Duodenal mucosa (tissue), 2 donors: ENCODE measurements at regions not wholly inside any gene's neighbourhood (a gene's known extent, or its start where the extent isn't known, plus 50 kb on each side); places are given as distances from the start of the nearest gene placed in this dataset.

Experiments
- H3K27ac ChIP-seq: one replicate; pipeline ENCODE4 v1.7.0; 2013; ENCODE audit warnings: low read depth, low read length
- H3K27me3 ChIP-seq, 2 donors: one replicate each; pipeline ENCODE4 v1.7.0; 2013; ENCODE audit warnings: low read length in 2 of 2, control low read depth in 1 of 2; ENCODE audit not compliant: insufficient read depth in 2 of 2, control insufficient read depth in 1 of 2
- H3K36me3 ChIP-seq, 2 donors: one replicate each; pipeline ENCODE4 v1.7.0; 2013; ENCODE audit warnings: low read length in 2 of 2, control low read depth in 1 of 2; ENCODE audit not compliant: insufficient read depth in 2 of 2, control insufficient read depth in 1 of 2
- H3K4me1 ChIP-seq, 2 donors: one replicate each; pipeline ENCODE4 v1.7.0; 2013; ENCODE audit warnings: low read length in 2 of 2, control low read depth in 1 of 2; ENCODE audit not compliant: insufficient read depth in 2 of 2, control insufficient read depth in 1 of 2
- H3K4me3 ChIP-seq, 2 donors: one replicate each; pipeline ENCODE4 v1.7.0; 2013; ENCODE audit warnings: low read length in 2 of 2, low read depth in 1 of 2
- H3K9ac ChIP-seq, 2 donors: one replicate each; pipeline ENCODE4 v1.7.0; 2013; ENCODE audit warnings: low read length in 2 of 2, low read depth in 1 of 2
- H3K9me3 ChIP-seq, 2 donors: one replicate each; pipeline ENCODE4 v1.7.0; 2013; ENCODE audit warnings: low read length in 2 of 2, control low read depth in 1 of 2; ENCODE audit not compliant: control insufficient read depth in 1 of 2

DNA sequence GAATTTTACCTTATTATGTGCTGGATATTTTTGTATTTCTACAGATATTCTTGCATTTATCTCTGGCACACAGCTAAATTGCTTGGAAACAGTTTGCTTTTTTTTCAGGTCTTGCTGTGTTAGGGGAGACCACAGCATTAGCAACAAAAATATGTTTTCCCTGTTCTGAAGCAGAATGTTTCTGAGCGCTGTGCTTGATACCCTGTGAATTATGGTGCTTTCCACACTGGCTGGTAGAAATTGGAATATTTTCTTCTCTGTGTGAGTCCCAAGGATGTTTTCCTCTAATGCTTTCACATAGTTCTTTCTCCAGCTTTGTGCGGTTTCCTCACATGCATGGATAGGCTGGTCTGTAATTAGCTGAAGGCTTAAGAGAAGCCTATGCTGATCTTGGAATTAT is 651.6 kb upstream of the IGFBP3 start:
- H3K36me3 ChIP-seq, result no peaks in the 10 kb centered on the region
- peaks cover 4 to 18% of the 10 kb centered on the region in 2 donors for H3K4me1 ChIP-seq
- no peaks in the 10 kb centered on the region for H3K27me3 ChIP-seq
- no peak overlapping the region for H3K9ac ChIP-seq
- H3K27ac ChIP-seq, result no peak overlapping the region
- H3K9me3 ChIP-seq, result no peaks in the 10 kb centered on the region
- no peak overlapping the region for H3K4me3 ChIP-seq

DNA sequence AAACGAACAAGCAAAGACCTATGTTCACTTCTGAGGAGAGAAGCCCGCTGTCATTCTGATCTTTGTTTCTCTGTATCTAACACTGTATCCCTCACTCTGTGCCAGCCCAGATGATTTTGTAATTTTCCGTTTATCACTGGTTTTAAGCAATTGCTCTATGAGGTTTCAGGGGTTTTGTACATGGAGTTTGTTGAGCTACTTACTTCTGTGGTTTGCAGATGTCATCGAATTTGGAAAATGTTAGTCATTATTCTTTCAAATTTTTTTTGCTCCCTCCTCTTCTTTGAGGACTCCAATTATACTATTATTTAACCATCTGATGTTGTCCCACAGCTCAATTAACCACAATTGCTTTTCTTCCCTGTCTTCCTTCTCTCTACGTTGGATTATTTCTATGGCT is 650.9 kb upstream of the IGFBP3 start:
- H3K27ac ChIP-seq, result no peak overlapping the region
- peaks cover 5 to 22% of the 10 kb centered on the region in 2 donors for H3K4me1 ChIP-seq
- no peaks in the 10 kb centered on the region for H3K27me3 ChIP-seq
- H3K9ac ChIP-seq, result no peak overlapping the region
- no peaks in the 10 kb centered on the region for H3K36me3 ChIP-seq
- H3K9me3 ChIP-seq, result no peaks in the 10 kb centered on the region
- no peak overlapping the region for H3K4me3 ChIP-seq

DNA sequence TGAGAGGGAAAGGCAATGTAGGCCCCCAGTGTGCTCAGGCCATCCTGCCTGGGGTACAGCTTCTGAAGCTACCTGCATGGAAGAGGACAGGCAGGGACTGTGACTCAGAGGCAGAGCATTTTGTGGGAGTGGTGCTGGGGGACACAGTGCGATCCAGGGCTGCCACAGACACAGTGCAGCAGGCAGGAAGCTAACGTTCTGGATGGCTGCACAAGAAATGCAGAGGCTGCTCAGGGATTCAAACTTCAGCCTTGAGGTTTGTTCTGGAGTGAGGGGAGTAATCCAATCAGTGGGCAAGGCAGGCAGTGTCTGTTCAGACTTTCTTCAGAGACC is 648.0 kb upstream of the IGFBP3 start:
- H3K9me3 ChIP-seq, result no peaks in the 10 kb centered on the region
- H3K36me3 ChIP-seq, result no peaks in the 10 kb centered on the region
- H3K27me3 ChIP-seq, result no peaks in the 10 kb centered on the region
- H3K4me1 ChIP-seq, result peaks cover 13 to 29% of the 10 kb centered on the region in 2 donors
- H3K27ac ChIP-seq, result no peak overlapping the region
- no peak overlapping the region for H3K9ac ChIP-seq
- H3K4me3 ChIP-seq, result no peak overlapping the region

DNA sequence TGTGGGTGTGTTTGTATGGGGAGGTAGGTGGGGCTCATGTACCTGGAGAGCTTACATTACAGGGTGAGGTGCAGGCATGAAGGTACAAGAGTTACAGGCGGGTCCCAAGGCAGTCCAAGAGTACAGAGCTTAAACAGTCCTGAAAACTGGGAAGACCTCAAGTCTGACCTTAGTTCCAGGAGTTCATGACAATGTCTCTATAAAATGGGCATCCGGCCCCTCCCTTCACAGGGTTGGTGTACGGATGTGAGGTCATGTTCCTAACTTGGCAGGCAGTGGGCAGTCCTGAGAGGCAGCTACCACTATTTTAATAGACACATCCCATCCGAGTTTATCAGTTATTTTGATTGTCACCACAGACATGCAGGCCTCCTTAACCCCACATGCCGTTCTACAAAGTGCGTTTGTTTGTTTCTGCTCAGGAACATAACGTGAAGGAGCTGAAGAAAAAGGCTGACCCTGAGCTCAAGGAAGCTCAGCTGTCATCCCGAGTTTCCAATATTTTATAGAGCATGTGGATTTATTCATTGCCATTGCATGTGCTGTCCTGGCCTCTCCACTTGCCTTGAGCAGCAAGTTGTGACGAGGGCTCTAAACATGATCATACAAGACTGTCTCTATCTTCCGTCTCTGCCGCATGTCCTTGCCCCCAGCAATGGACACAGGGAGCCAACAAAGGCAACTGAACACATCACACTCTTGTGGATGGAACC is 647.5 kb upstream of the IGFBP3 start:
- Histone ChIP-seq H3K4me3 (no peak overlapping the region), H3K27me3 (no peaks in the 10 kb centered on the region), H3K9ac (no peak overlapping the region), H3K36me3 (no peaks in the 10 kb centered on the region), H3K4me1 (peaks cover 13 to 29% of the 10 kb centered on the region in 2 donors), H3K9me3 (no peaks in the 10 kb centered on the region), H3K27ac (no peak overlapping the region)

DNA sequence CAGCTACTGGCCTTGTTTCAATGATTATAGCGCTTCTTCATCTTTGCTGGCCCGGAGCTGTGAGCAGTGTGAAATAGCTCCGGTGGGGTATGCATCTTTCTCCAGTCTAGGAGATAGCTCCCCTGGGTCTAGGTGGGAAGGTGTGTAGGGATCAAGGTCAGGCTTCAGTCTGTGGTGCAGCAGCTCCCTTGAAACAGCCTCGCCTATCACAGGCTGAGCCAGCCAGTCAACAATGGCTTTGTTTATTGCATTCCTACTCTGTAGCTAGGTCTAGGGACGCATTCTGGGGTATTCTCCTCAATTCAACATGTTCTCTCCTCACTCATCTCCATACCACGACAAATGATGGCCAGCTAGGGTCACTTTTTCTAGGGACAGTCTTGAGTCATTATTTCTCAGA is 646.8 kb upstream of the IGFBP3 start:
- Histone ChIP-seq H3K4me1 (peaks cover 13 to 29% of the 10 kb centered on the region in 2 donors), H3K4me3 (no peak overlapping the region), H3K36me3 (no peaks in the 10 kb centered on the region), H3K27ac (no peak overlapping the region), H3K9me3 (no peaks in the 10 kb centered on the region), H3K27me3 (no peaks in the 10 kb centered on the region), H3K9ac (no peak overlapping the region)

DNA sequence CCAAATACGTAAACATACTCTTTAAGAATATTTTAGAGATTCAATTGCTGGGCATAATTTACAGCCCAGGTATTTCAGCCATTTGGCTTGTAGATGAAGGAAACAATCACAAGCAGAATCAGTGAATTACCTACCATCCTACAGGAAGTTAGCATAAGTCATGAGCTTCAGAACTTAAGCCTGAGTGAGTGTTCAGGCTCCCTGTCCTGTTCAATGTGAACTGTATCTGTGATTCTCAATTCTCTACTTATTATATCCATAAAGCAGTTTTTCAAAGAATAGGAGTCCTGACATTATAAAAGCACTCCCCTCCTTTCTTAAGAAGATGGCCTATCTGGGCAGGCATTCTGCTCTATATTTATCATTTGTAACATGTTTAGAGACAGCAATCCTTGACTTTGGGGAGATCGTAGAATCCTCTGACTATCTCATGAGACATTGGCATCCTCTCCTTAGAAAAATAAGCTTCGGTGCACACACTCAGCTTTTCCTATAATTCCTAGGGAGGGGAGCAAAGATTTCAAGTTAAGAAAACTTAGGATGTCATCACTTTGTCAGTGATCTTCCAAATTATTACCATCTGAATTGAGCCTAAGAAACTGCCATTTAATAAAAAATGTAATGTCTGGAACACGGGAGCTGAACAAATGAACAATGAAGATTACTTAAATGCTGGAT is 645.2 kb upstream of the IGFBP3 start:
- no peak overlapping the region for H3K4me3 ChIP-seq
- H3K9me3 ChIP-seq, result no peaks in the 10 kb centered on the region
- peaks cover 13 to 29% of the 10 kb centered on the region in 2 donors for H3K4me1 ChIP-seq
- no peaks in the 10 kb centered on the region for H3K27me3 ChIP-seq
- no peaks in the 10 kb centered on the region for H3K36me3 ChIP-seq
- H3K9ac ChIP-seq, result no peak overlapping the region
- H3K27ac ChIP-seq, result no peak overlapping the region

DNA sequence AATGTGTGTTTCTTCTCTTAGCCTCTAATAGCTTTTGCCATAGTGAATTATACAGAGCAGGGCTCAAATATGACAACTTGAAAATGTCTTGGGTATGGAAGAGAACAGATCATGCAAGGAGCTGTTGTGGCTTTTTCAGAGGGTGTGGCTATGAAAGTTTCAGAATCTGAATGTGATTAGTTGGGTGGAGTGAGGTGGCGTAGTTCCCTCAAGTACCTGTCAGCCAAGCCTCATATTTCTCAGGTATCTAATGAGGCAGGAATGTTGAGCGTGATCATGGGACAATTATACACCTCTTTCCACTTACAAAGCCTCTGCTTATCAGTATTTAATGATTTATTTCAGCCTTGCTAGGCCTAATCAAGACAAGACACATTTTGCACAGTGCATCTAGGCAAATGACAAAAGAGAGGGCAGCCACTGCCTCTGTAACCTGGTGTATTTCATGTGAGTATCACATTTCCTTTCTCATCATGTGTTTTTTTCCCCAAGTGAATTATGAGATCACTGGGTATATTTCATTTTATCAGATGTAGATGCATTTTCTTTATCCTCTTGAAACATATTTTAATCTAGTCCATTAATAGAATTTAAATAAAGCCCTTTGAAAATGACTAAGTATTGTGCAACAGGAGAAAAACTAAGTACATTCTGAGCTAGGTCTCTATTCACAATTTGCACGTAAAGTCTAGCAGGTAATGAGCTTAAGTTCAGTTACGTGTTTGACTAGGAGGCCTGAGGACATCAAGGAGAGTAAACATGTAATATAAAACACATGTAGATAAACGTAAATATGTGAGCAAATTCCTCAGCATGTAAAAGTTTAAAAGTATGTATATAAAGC is 644.4 kb upstream of the IGFBP3 start:
- Histone ChIP-seq H3K27ac (no peak overlapping the region), H3K9ac (no peak overlapping the region), H3K36me3 (no peaks in the 10 kb centered on the region), H3K4me3 (no peak overlapping the region), H3K4me1 (peaks cover 13 to 29% of the 10 kb centered on the region in 2 donors), H3K27me3 (no peaks in the 10 kb centered on the region), H3K9me3 (no peaks in the 10 kb centered on the region)

DNA sequence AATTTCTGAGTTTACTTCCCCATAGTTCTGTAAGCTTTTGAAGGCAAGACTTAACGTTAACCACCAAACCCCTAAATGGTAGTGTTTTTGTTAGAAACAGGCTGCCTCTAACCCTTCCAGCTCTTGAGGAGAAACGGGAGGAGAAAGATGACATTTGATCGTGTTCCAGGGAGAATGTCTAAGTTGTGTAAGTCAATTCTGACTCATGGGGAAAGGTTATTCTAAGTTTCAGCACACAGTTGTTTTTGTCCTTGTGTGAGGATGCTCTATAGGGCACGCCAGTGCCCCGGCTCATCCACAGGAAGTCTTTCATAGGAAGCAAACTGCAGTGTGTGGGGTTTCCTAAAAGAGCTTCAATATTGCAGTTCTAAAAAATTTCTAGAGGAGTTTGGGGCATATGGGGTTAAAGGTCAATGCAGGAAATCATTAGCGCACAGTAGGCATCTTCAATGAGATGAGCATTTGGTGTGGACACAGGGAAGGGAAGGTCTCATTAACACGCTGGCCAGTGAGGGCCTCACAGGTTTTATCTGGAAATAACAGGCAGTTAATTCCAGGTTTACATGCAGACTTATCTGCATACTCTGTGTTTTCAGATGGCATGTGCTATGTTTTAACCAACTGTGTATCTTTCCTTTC is 638.2 kb upstream of the IGFBP3 start:
- no peak overlapping the region for H3K9ac ChIP-seq
- peaks cover 0 to 10% of the 10 kb centered on the region in 2 donors for H3K4me1 ChIP-seq
- no peak overlapping the region for H3K27ac ChIP-seq
- H3K9me3 ChIP-seq, result no peaks in the 10 kb centered on the region
- no peaks in the 10 kb centered on the region for H3K36me3 ChIP-seq
- H3K4me3 ChIP-seq, result no peak overlapping the region
- H3K27me3 ChIP-seq, result no peaks in the 10 kb centered on the region

DNA sequence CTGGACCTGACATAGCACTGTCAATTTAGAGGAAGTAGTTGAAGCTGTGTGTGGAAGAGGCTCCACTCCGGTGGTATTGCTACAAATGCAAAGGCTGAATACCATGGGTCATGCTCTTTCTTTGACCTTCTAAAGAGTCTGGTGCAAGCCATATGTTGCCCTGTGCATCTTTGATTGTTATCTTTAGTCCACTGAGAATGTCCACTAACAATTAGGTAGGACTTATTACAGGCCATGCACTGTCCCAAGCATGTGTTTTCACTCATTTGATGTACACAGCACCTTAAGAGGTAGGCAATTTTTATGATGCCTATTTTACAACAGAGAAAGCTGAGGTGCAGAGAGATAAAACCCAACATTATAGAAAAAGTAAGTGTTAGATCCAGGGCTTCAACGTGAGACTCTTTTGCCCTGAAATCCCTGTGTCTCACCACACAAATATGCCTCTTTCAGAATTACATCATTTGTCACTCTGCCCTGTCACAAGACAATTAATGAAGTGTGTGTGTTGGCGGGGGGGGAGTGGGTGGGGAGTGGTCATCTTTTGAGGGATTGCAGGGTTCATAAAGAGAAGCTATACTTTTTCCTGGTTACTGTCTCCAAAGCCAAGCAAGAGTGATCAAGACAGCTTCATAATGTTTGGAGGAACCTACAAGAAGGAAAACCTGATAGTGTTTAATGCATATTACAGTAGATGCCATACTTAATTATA is 637.6 kb upstream of the IGFBP3 start:
- H3K27me3 ChIP-seq, result no peaks in the 10 kb centered on the region
- H3K9ac ChIP-seq, result no peak overlapping the region
- H3K9me3 ChIP-seq, result no peaks in the 10 kb centered on the region
- no peak overlapping the region for H3K27ac ChIP-seq
- H3K36me3 ChIP-seq, result no peaks in the 10 kb centered on the region
- H3K4me3 ChIP-seq, result no peak overlapping the region
- peaks cover 0 to 10% of the 10 kb centered on the region in 2 donors for H3K4me1 ChIP-seq
